CD14-positive monocyte (primary cell): ENCODE measurements at regions not wholly inside any gene's neighbourhood (a gene's known extent, or its start where the extent isn't known, plus 50 kb on each side); places are given as distances from the start of the nearest gene placed in this dataset.

Source experiments
- DNase-seq, 3 donors: peaks; one replicate each; pipeline ENCODE4 v3.0.0-alpha.2; 2011 to 2022
- H2AFZ ChIP-seq: 2 replicates; pipeline ENCODE4 v1.6.0; 2012; ENCODE audit warnings: mild to moderate bottlenecking, low read depth, low read length, inconsistent platforms; ENCODE audit not compliant: insufficient read depth, poor library complexity, severe bottlenecking
- H3K27ac ChIP-seq, 2 donors: 1 replicate in 1 of 2; 2 replicates in 1 of 2; pipeline ENCODE4 v1.5.1; 2012 to 2013; ENCODE audit warnings: low read length in 2 of 2, control low read depth in 1 of 2, inconsistent platforms in 1 of 2, low read depth in 1 of 2, mild to moderate bottlenecking in 1 of 2
- H3K27me3 ChIP-seq, 2 donors: one replicate each; pipeline versions ENCODE4 v1.6.0 to v1.6.1; 2011 to 2013; ENCODE audit warnings: low read length in 2 of 2; ENCODE audit not compliant: control insufficient read depth in 2 of 2, insufficient read depth in 2 of 2
- H3K36me3 ChIP-seq, 2 donors: replicated peaks in 1 of 2; 1 replicate in 1 of 2; 2 replicates in 1 of 2; pipeline versions ENCODE4 v1.5.1 to v1.6.1; 2012 to 2013; ENCODE audit warnings: low read length in 2 of 2, control low read depth in 1 of 2, inconsistent platforms in 1 of 2, mild to moderate bottlenecking in 1 of 2; ENCODE audit not compliant: insufficient read depth in 2 of 2, control insufficient read depth in 1 of 2
- H3K4me1 ChIP-seq, 2 donors: 1 replicate in 1 of 2; 2 replicates in 1 of 2; pipeline versions ENCODE4 v1.5.1 to v1.6.1; 2012 to 2013; ENCODE audit warnings: low read length in 2 of 2, control low read depth in 1 of 2, inconsistent platforms in 1 of 2, mild to moderate bottlenecking in 1 of 2, moderate library complexity in 1 of 2; ENCODE audit not compliant: insufficient read depth in 2 of 2, control insufficient read depth in 1 of 2
- H3K4me2 ChIP-seq: replicated peaks from 2 replicates; pipeline ENCODE3; 2012; ENCODE audit warnings: low read length, moderate library complexity, mild to moderate bottlenecking; ENCODE audit not compliant: poor library complexity, severe bottlenecking; ENCODE audit errors: extremely low read depth
- H3K4me3 ChIP-seq, 3 experiments: fragments of 200-600 bp in 1 of 3; sonication (generic) in 1 of 3; replicated peaks in 1 of 3; 1 replicate in 2 of 3; 2 replicates in 1 of 3; pipeline ENCODE4 v1.5.1; 2011 to 2013; ENCODE audit warnings: low read length in 3 of 3, mild to moderate bottlenecking in 3 of 3, control low read depth in 2 of 3, low read depth in 2 of 3, inconsistent platforms in 1 of 3, moderate library complexity in 1 of 3
- H3K79me2 ChIP-seq: 2 replicates; pipeline ENCODE4 v1.6.0; 2012; ENCODE audit warnings: mild to moderate bottlenecking, control low read depth, inconsistent platforms, low read length, moderate library complexity; ENCODE audit not compliant: insufficient read depth
- H3K9ac ChIP-seq: 2 replicates; pipeline ENCODE4 v1.6.0; 2017; ENCODE audit warnings: low read length, mild to moderate bottlenecking; ENCODE audit not compliant: insufficient read depth, poor library complexity, severe bottlenecking
- H3K9me3 ChIP-seq, 2 donors: replicated peaks in 1 of 2; 1 replicate in 1 of 2; 2 replicates in 1 of 2; pipeline versions ENCODE4 v1.5.1 to v1.6.1; 2012 to 2013; ENCODE audit warnings: low read length in 2 of 2, control low read depth in 1 of 2; ENCODE audit not compliant: control insufficient read depth in 1 of 2, insufficient read depth in 1 of 2
- H4K20me1 ChIP-seq: 2 replicates; pipeline ENCODE4 v1.6.0; 2012; ENCODE audit warnings: mild to moderate bottlenecking, low read length, control low read depth, moderate library complexity; ENCODE audit not compliant: insufficient read depth
- H3K27ac Mint-ChIP-seq, 7 donors: one replicate each; pipeline ENCODE4 v1.8.0; 2020; ENCODE audit warnings: mild to moderate bottlenecking in 7 of 7, mixed read lengths in 7 of 7, moderate library complexity in 6 of 7, inconsistent platforms in 2 of 7
- H3K27me3 Mint-ChIP-seq, 3 donors: one replicate each; pipeline ENCODE4 v1.8.0; 2021 to 2022; ENCODE audit warnings: low read depth in 3 of 3, mild to moderate bottlenecking in 3 of 3, mixed read lengths in 3 of 3, moderate library complexity in 3 of 3, inconsistent platforms in 1 of 3
- H3K36me3 Mint-ChIP-seq, 2 donors: one replicate each; pipeline ENCODE4 v1.8.0; 2020; ENCODE audit warnings: mixed read lengths in 2 of 2, inconsistent platforms in 1 of 2, mild to moderate bottlenecking in 1 of 2
- H3K4me1 Mint-ChIP-seq: one replicate; pipeline ENCODE4 v1.8.0; 2020; ENCODE audit warnings: mild to moderate bottlenecking, mixed read lengths
- H3K4me3 Mint-ChIP-seq, 2 donors: one replicate each; pipeline ENCODE4 v1.8.0; 2020; ENCODE audit warnings: mild to moderate bottlenecking in 2 of 2, mixed read lengths in 2 of 2, moderate library complexity in 1 of 2
- H3K9me3 Mint-ChIP-seq, 7 donors: one replicate each; pipeline ENCODE4 v1.8.0; 2020 to 2022; ENCODE audit warnings: mixed read lengths in 7 of 7, mild to moderate bottlenecking in 6 of 7, moderate library complexity in 6 of 7, inconsistent platforms in 2 of 7
- CTCF ChIP-seq: fragments of 200-600 bp; IDR thresholded peaks from one replicate; pipeline ENCODE4 v1.8.0; 2022; ENCODE audit warnings: antibody characterized with exemption, mild to moderate bottlenecking
- WGBS: methylation state at CpG from one replicate; pipeline ENCODE4 v1.1.5; 2013; ENCODE audit warnings: missing lambda C conversion rate; ENCODE audit not compliant: insufficient coverage; 5-methylcytosine and 5-hydroxymethylcytosine counted together
- intact Hi-C, 2 donors: fragments of 100-400 bp; cut with micrococcal nuclease; formaldehyde crosslinking; loops; one replicate each; pipeline versions ENCODE4 v1.15.0 to v1.15.1; 2023

- H3K27ac Mint-ChIP-seq, result peak overlapping the region in 6 of 7 donors; percentile 96 to 100 (median 100)
- no peak overlapping the region for H3K4me3 Mint-ChIP-seq
- peaks cover 27 to 31% of the 10 kb centered on the region in 2 donors for H3K36me3 Mint-ChIP-seq
- no peak for DNase-seq
- H3K27me3 Mint-ChIP-seq, result no peaks in the 10 kb centered on the region
- peak overlapping the region in 1 of 2 donors; percentile 100 for H3K27ac ChIP-seq
- intact Hi-C loops, result loop anchor here (5.0 to 10.0 kb wide), 3 partner anchors 63 to 517 kb away; partner anchors contain the start of gene JARID2 (in 1 of the 2)
- H3K4me1 ChIP-seq, result peaks cover 76 to 80% of the 10 kb centered on the region in 2 donors
- no peaks in the 10 kb centered on the region for H4K20me1 ChIP-seq
- no peaks in the 10 kb centered on the region for H3K9me3 ChIP-seq
- TF ChIP-seq CTCF, result no peak
- peaks cover 0 to 9% (median 0%) of the 10 kb centered on the region in 7 donors for H3K9me3 Mint-ChIP-seq
- H3K9ac ChIP-seq, result no peak overlapping the region
- H3K4me1 Mint-ChIP-seq, result peaks cover 92% of the 10 kb centered on the region
- H2AFZ ChIP-seq, result no peak overlapping the region
- H3K27me3 ChIP-seq, result no peaks in the 10 kb centered on the region
- H3K4me2 ChIP-seq, result no peak overlapping the region
- 98% methylated on average over 7 of the region's 9 CpGs for WGBS
- no peaks in the 10 kb centered on the region for H3K79me2 ChIP-seq
- H3K4me3 ChIP-seq, result no peak overlapping the region
- no peaks in the 10 kb centered on the region for H3K36me3 ChIP-seq
Observed at GRCh38 chr6:14730654-14731053, 515.2 kb upstream of the JARID2 start.

GRCh38 chr6:14731611-14732010 is 514.3 kb upstream of the JARID2 start:
- intact Hi-C loops, result loop anchor here (2.0 to 10.0 kb wide), 4 partner anchors 64 to 516 kb away; partner anchors contain the start of gene JARID2 (in 1 of the 2)
- DNase-seq, result no peak
- Mint-ChIP-seq H3K27ac (peak overlapping the region in 6 of 7 donors; percentile 26 to 100 (median 65)), H3K36me3 (peaks cover 30 to 33% of the 10 kb centered on the region in 2 donors), H3K27me3 (no peaks in the 10 kb centered on the region), H3K4me1 (peaks cover 93% of the 10 kb centered on the region), H3K9me3 (peaks cover 0 to 9% (median 0%) of the 10 kb centered on the region in 7 donors), H3K4me3 (no peak overlapping the region)
- Histone ChIP-seq H3K27me3 (no peaks in the 10 kb centered on the region), H3K4me2 (no peak overlapping the region), H3K27ac (peak overlapping the region in 1 of 2 donors; percentile 10), H2AFZ (no peak overlapping the region), H3K4me3 (no peak overlapping the region), H3K9ac (no peak overlapping the region), H3K36me3 (no peaks in the 10 kb centered on the region), H4K20me1 (no peaks in the 10 kb centered on the region), H3K9me3 (no peaks in the 10 kb centered on the region), H3K79me2 (no peaks in the 10 kb centered on the region), H3K4me1 (peaks cover 71 to 79% of the 10 kb centered on the region in 2 donors)
- TF ChIP-seq CTCF, result no peak
- no CpG with 5 or more reads among the region's 1 CpG for WGBS
